HEK293T (cell line): ENCODE measurements at regions not wholly inside any gene's neighbourhood (a gene's known extent, or its start where the extent isn't known, plus 50 kb on each side); places are given as distances from the start of the nearest gene placed in this dataset.

ENCODE experiments used
- CTCF ChIA-PET: fragments of 350-600 bp; formaldehyde crosslinking; extraction: SDS; loops from one replicate; lab custom pipeline; 2021; ENCODE audit warnings: antibody characterized with exemption, inconsistent platforms; lab: Yijun Ruan, JAX
- POLR2A ChIA-PET: fragments of 350-600 bp; formaldehyde crosslinking; extraction: SDS; loops from one replicate; lab custom pipeline; 2020; ENCODE audit warnings: antibody characterized with exemption, inconsistent platforms; lab: Yijun Ruan, JAX
- DNase-seq: peaks from one replicate; pipeline ENCODE4 v3.0.0; 2012; ENCODE audit warnings: mixed read lengths; ENCODE audit errors: extremely low spot score
- ARNT ChIP-seq: fragments of 450-650 bp; IDR thresholded peaks from 2 replicates; pipeline ENCODE4 v1.6.1; 2017; ENCODE audit warnings: mild to moderate bottlenecking
- BHLHE40 ChIP-seq: fragments of 450-650 bp; IDR thresholded peaks from 2 replicates; pipeline ENCODE4 v1.6.1; 2016; ENCODE audit warnings: mild to moderate bottlenecking, moderate library complexity, borderline replicate concordance
- CTBP1 ChIP-seq: fragments of 450-650 bp; IDR thresholded peaks from 2 replicates; pipeline ENCODE4 v1.6.1; 2016; ENCODE audit warnings: borderline replicate concordance
- ELF4 ChIP-seq: fragments of 450-650 bp; IDR thresholded peaks from 2 replicates; pipeline ENCODE4 v1.6.1; 2017; ENCODE audit warnings: antibody characterized with exemption
- FOXA1 ChIP-seq: fragments of 450-650 bp; IDR thresholded peaks from 2 replicates; pipeline ENCODE4 v1.6.1; 2016; ENCODE audit warnings: mild to moderate bottlenecking
- FOXK2 ChIP-seq: fragments of 450-650 bp; IDR thresholded peaks from 2 replicates; pipeline ENCODE4 v1.6.1; 2016; ENCODE audit warnings: mild to moderate bottlenecking
- FOXM1 ChIP-seq: fragments of 450-650 bp; IDR thresholded peaks from 2 replicates; pipeline ENCODE4 v1.6.1; 2017; ENCODE audit warnings: mild to moderate bottlenecking, borderline replicate concordance
- HDGF ChIP-seq: fragments of 450-650 bp; IDR thresholded peaks from 2 replicates; pipeline ENCODE4 v1.6.1; 2017; ENCODE audit warnings: antibody characterized with exemption, borderline replicate concordance
- L3MBTL2 ChIP-seq: fragments of 450-650 bp; conservative IDR thresholded peaks from 2 replicates; pipeline ENCODE4 v1.6.1; 2016; ENCODE audit warnings: mild to moderate bottlenecking
- LEF1 ChIP-seq: fragments of 450-650 bp; IDR thresholded peaks from 2 replicates; pipeline ENCODE4 v1.6.1; 2017; ENCODE audit warnings: mild to moderate bottlenecking, borderline replicate concordance
- NFRKB ChIP-seq: fragments of 450-650 bp; IDR thresholded peaks from 2 replicates; pipeline ENCODE4 v1.6.1; 2016; ENCODE audit warnings: mild to moderate bottlenecking, moderate library complexity
- PKNOX1 ChIP-seq: fragments of 450-650 bp; IDR thresholded peaks from 2 replicates; pipeline ENCODE4 v1.6.1; 2016
- SP1 ChIP-seq: fragments of 450-650 bp; IDR thresholded peaks from 2 replicates; pipeline ENCODE4 v1.6.1; 2017
- SUZ12 ChIP-seq: fragments of 450-650 bp; IDR thresholded peaks from 2 replicates; pipeline ENCODE4 v1.6.1; 2016; ENCODE audit warnings: mild to moderate bottlenecking
- TARDBP ChIP-seq: fragments of 450-650 bp; IDR thresholded peaks from 2 replicates; pipeline ENCODE4 v1.6.1; 2016
- ZNF384 ChIP-seq: fragments of 450-650 bp; IDR thresholded peaks from 2 replicates; pipeline ENCODE4 v1.6.1; 2016

GRCh38 chr4:22196551-22196950 lies 248.0 kb upstream of the KCNIP4 start:
- CTCF ChIA-PET = no interaction called here

GRCh38 chr4:22192084-22192511 lies 243.5 kb upstream of the KCNIP4 start:
- POLR2A ChIA-PET = no interaction called here
- no peak for DNase-seq
- no peak for TF ChIP-seq SP1
- TF ChIP-seq PKNOX1 = no peak
- TF ChIP-seq ZNF384 = no peak
- TF ChIP-seq TARDBP = no peak
- no peak for TF ChIP-seq SUZ12
- TF ChIP-seq ELF4 = no peak
- no peak for TF ChIP-seq NFRKB
- no peak for TF ChIP-seq FOXK2
- no peak for TF ChIP-seq LEF1
- no peak for TF ChIP-seq ARNT
- TF ChIP-seq L3MBTL2 = no peak
- no peak for TF ChIP-seq HDGF
- no peak for TF ChIP-seq FOXA1
- no peak for TF ChIP-seq BHLHE40
- CTCF ChIA-PET = no interaction called here

More at GRCh38 chr4:22196551-22196950, 248.0 kb upstream of the KCNIP4 start:
- no peak for TF ChIP-seq ZNF384
- TF ChIP-seq L3MBTL2 = no peak
- TF ChIP-seq TARDBP = no peak
- no peak for TF ChIP-seq NFRKB
- TF ChIP-seq FOXK2 = no peak
- no peak for TF ChIP-seq HDGF
- TF ChIP-seq BHLHE40 = no peak
- TF ChIP-seq LEF1 = no peak
- no peak for TF ChIP-seq CTBP1
- TF ChIP-seq ELF4 = no peak
- POLR2A ChIA-PET = no interaction called here
- DNase-seq = no peak

- TF ChIP-seq FOXK2 = no peak
- ChIA-PET POLR2A (no interaction called here), CTCF (no interaction called here)
- no peak for DNase-seq
These were observed 243.0 kb upstream of the KCNIP4 start for GRCh38 chr4:22191565-22191964.

- ChIA-PET POLR2A (no interaction called here), CTCF (no interaction called here)
- DNase-seq = no peak
- TF ChIP-seq NFRKB (no peak), LEF1 (no peak), SP1 (no peak), BHLHE40 (no peak), FOXM1 (no peak), SUZ12 (no peak), L3MBTL2 (no peak), ZNF384 (no peak), CTBP1 (no peak), ELF4 (no peak), ARNT (no peak), HDGF (no peak), PKNOX1 (no peak), FOXK2 (no peak), TARDBP (no peak), FOXA1 (no peak)
These were observed 242.3 kb upstream of the KCNIP4 start for GRCh38 chr4:22190855-22191254.

- POLR2A ChIA-PET = no interaction called here
These were observed 238.7 kb upstream of the KCNIP4 start for GRCh38 chr4:22187203-22187820.

GRCh38 chr4:22181736-22182135 lies 233.2 kb upstream of the KCNIP4 start:
- TF ChIP-seq CTBP1 = no peak
- no peak for TF ChIP-seq BHLHE40
- no peak for TF ChIP-seq LEF1
- no peak for TF ChIP-seq ARNT
- no peak for TF ChIP-seq TARDBP
- no peak for TF ChIP-seq NFRKB
- TF ChIP-seq L3MBTL2 = no peak
- TF ChIP-seq ELF4 = no peak
- no peak for TF ChIP-seq SUZ12
- TF ChIP-seq FOXK2 = no peak
- TF ChIP-seq PKNOX1 = no peak
- no peak for TF ChIP-seq FOXM1
- no peak for TF ChIP-seq ZNF384
- no peak for TF ChIP-seq HDGF
- no peak for DNase-seq
- ChIA-PET CTCF (no interaction called here), POLR2A (no interaction called here)

More at GRCh38 chr4:22187203-22187820, 238.7 kb upstream of the KCNIP4 start:
- CTCF ChIA-PET = no interaction called here
- no peak for DNase-seq
- TF ChIP-seq BHLHE40 (no peak), HDGF (no peak), PKNOX1 (no peak), CTBP1 (no peak), LEF1 (no peak), SP1 (no peak), SUZ12 (no peak), FOXM1 (no peak), ZNF384 (no peak), FOXA1 (no peak)
